ENCODE measurements at regions not wholly inside any gene's neighbourhood (a gene's known extent, or its start where the extent isn't known, plus 50 kb on each side); places are given as distances from the start of the nearest gene placed in this dataset.

- no peaks in the 10 kb centered on the region for H3K9me3 ChIP-seq (ENCODE audit: control insufficient read depth, insufficient read depth, low read depth, low read length)
- no peak overlapping the region for H3K27ac ChIP-seq (ENCODE audit: extremely low read depth, low read depth, low read length)
- POLR2A ChIA-PET = no interaction called here
- no peaks in the 10 kb centered on the region for H3K4me1 ChIP-seq (ENCODE audit: control insufficient read depth, insufficient read depth, low read length)
- TF ChIP-seq ZNF555 (tag by site-specific recombination; conservative IDR thresholded peaks at IDR 0.05) = no peak
- no peak for TF ChIP-seq ZSCAN18 (tag by site-specific recombination; IDR thresholded peaks at IDR 0.05)
- TF ChIP-seq ZNF23 (tag by site-specific recombination; IDR thresholded peaks at IDR 0.05; ENCODE audit: borderline replicate concordance) = no peak
- TF ChIP-seq REST (tag by site-specific recombination; IDR thresholded peaks at IDR 0.05) = no peak
- TF ChIP-seq ZNF266 (tag by site-specific recombination; IDR thresholded peaks at IDR 0.05; ENCODE audit: low read depth) = no peak
- no peak for TF ChIP-seq KLF1 (tag by site-specific recombination; IDR thresholded peaks at IDR 0.05)
- no peak for TF ChIP-seq SP3 (tag by site-specific recombination; IDR thresholded peaks at IDR 0.05)
- H3K4me3 ChIP-seq (ENCODE audit: low read depth, low read length) = no peak overlapping the region
- H3K36me3 ChIP-seq (ENCODE audit: control insufficient read depth in 2 of 2, insufficient read depth in 1 of 2, low read length in 2 of 2) = no peaks in the 10 kb centered on the region
- CTCF ChIA-PET = no interaction called here
These were observed 350.4 kb upstream of the B3GAT1 start for GRCh38 chr11:134762248-134763029.

- ChIA-PET CTCF (no interaction called here), POLR2A (no interaction called here)
- Histone ChIP-seq H3K36me3 (ENCODE audit: control insufficient read depth in 2 of 2, insufficient read depth in 1 of 2, low read length in 2 of 2) (no peaks in the 10 kb centered on the region), H3K27ac (ENCODE audit: extremely low read depth, low read depth, low read length) (no peak overlapping the region), H3K4me1 (ENCODE audit: control insufficient read depth, insufficient read depth, low read length) (no peaks in the 10 kb centered on the region), H3K4me3 (ENCODE audit: low read depth, low read length) (no peak overlapping the region), H3K9me3 (ENCODE audit: control insufficient read depth, insufficient read depth, low read depth, low read length) (no peaks in the 10 kb centered on the region)
- TF ChIP-seq ZNF223 (tag by site-specific recombination; IDR thresholded peaks at IDR 0.05) = no peak
- no peak for TF ChIP-seq INSM2 (tag by site-specific recombination; IDR thresholded peaks at IDR 0.05)
These were observed 349.8 kb upstream of the B3GAT1 start for GRCh38 chr11:134761926-134762247.

GRCh38 chr11:134761386-134761785, 349.3 kb upstream of the B3GAT1 start:
- no peaks in the 10 kb centered on the region for H3K36me3 ChIP-seq (ENCODE audit: control insufficient read depth in 2 of 2, insufficient read depth in 1 of 2, low read length in 2 of 2)
- no peak overlapping the region for H3K4me3 ChIP-seq (ENCODE audit: low read depth, low read length)
- no peak overlapping the region for H3K27ac ChIP-seq (ENCODE audit: extremely low read depth, low read depth, low read length)
- no peaks in the 10 kb centered on the region for H3K4me1 ChIP-seq (ENCODE audit: control insufficient read depth, insufficient read depth, low read length)
- POLR2A ChIA-PET = no interaction called here
- CTCF ChIA-PET = no interaction called here
- H3K9me3 ChIP-seq (ENCODE audit: control insufficient read depth, insufficient read depth, low read depth, low read length) = no peaks in the 10 kb centered on the region
- no peak for TF ChIP-seq HIC1 (tag by site-specific recombination; IDR thresholded peaks at IDR 0.05)
- no peak for TF ChIP-seq ZNF623 (tag by site-specific recombination; IDR thresholded peaks at IDR 0.05)
- no peak for TF ChIP-seq ZNF311 (tag by site-specific recombination; IDR thresholded peaks at IDR 0.05; ENCODE audit: borderline replicate concordance)
- TF ChIP-seq ZNF701 (tag by site-specific recombination; IDR thresholded peaks at IDR 0.05) = no peak
- no peak for TF ChIP-seq ZNF558 (tag by site-specific recombination; IDR thresholded peaks at IDR 0.05)
- TF ChIP-seq ZNF24 (tag by site-specific recombination; IDR thresholded peaks at IDR 0.05) = no peak
- TF ChIP-seq ZNF175 (tag by site-specific recombination; IDR thresholded peaks at IDR 0.05) = no peak
- no peak for TF ChIP-seq ZNF571 (tag by site-specific recombination; IDR thresholded peaks at IDR 0.05)
- no peak for TF ChIP-seq ZNF596 (tag by site-specific recombination; IDR thresholded peaks at IDR 0.05)
- TF ChIP-seq ZNF280C (tag by site-specific recombination; IDR thresholded peaks at IDR 0.05) = no peak
- TF ChIP-seq ZNF354C (tag by site-specific recombination; IDR thresholded peaks at IDR 0.05; ENCODE audit: borderline replicate concordance, low read depth) = no peak

Data from HEK293 (cell line).